Fibroblast of pulmonary artery (primary cell): ENCODE measurements at regions not wholly inside any gene's neighbourhood (a gene's known extent, or its start where the extent isn't known, plus 50 kb on each side); places are given as distances from the start of the nearest gene placed in this dataset.

ENCODE experiments used
- DNase-seq: peaks from one replicate; pipeline ENCODE4 v3.0.0-alpha.2; 2010; ENCODE audit warnings: low read depth
- H3K4me3 ChIP-seq: replicated peaks from 2 replicates; pipeline ENCODE4 v1.5.1; 2011; ENCODE audit warnings: low read depth, mild to moderate bottlenecking, control low read depth, low read length, moderate library complexity
- TF ChIP-seq, protein P1 (sequence below): IDR thresholded peaks from 2 replicates; pipeline ENCODE4 v1.5.1; 2011; ENCODE audit warnings: mild to moderate bottlenecking, control low read depth, low read length, inconsistent platforms; ENCODE audit errors: missing control alignments

DNA sequence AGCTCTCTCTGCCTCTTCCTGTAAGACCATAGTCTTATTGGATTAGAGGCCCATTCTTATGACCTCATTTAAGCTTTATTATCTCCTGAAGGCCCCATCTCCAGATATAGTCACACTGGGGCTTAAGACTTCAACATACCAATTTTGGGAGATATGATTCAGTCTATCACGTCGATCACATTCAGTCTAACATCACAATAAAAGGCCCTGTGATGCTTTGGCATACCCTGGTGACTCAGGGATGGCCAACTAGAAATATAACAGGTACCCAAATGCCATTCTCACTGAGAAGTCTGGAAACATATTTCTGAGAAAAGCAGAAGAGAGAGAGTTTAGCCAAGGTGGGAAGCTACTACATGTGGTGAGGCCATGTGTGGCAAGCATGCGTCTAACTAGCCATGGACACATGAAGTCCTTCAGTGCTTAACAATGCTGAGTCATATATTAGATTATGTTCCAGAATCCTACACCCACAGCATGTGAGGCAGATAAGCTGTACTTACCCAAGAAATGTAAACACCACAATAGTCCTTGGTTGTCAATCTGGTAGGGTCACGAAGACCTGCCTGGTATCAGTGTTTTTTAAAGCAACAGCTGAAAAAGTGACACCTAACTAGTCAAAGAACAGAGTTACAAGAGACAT lies 485.1 kb downstream of the FOXO1 start:
- DNase-seq = peak; percentile 94
- no peak overlapping the region for H3K4me3 ChIP-seq
- TF ChIP-seq, protein P1, sequence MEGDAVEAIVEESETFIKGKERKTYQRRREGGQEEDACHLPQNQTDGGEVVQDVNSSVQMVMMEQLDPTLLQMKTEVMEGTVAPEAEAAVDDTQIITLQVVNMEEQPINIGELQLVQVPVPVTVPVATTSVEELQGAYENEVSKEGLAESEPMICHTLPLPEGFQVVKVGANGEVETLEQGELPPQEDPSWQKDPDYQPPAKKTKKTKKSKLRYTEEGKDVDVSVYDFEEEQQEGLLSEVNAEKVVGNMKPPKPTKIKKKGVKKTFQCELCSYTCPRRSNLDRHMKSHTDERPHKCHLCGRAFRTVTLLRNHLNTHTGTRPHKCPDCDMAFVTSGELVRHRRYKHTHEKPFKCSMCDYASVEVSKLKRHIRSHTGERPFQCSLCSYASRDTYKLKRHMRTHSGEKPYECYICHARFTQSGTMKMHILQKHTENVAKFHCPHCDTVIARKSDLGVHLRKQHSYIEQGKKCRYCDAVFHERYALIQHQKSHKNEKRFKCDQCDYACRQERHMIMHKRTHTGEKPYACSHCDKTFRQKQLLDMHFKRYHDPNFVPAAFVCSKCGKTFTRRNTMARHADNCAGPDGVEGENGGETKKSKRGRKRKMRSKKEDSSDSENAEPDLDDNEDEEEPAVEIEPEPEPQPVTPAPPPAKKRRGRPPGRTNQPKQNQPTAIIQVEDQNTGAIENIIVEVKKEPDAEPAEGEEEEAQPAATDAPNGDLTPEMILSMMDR = no peak

- TF ChIP-seq, protein P1 = no peak
- no peak for DNase-seq
Measured at GRCh38 chr13:40182591-40182990, 483.9 kb downstream of the FOXO1 start.

GRCh38 chr13:40185414-40185813 lies 481.0 kb downstream of the FOXO1 start:
- DNase-seq = no peak
- TF ChIP-seq, protein P1 = no peak
- H3K4me3 ChIP-seq = no peak overlapping the region

More at GRCh38 chr13:40182591-40182990, 483.9 kb downstream of the FOXO1 start:
- no peak overlapping the region for H3K4me3 ChIP-seq

DNA sequence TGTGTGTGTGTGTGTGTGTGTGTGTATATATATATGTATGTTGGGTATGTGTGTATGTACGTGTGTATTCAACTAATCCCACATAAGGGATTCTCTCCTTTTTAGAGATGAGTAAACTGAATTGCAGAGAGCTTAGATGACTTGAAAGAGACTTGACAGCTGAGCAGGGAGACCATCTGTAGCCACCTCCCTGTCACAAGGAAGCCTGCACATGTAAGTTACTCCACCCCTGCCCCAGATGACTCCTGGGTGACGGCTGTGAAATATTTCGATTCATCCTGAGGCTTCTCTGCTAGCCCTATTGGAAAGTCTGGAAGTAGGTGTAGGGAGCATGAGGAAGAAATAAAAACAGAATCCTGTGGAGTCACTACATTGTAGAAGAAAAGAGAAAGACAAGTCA lies 480.4 kb downstream of the FOXO1 start:
- TF ChIP-seq, protein P1 = no peak
- no peak overlapping the region for H3K4me3 ChIP-seq
- no peak for DNase-seq

- H3K4me3 ChIP-seq = no peak overlapping the region
- no peak for DNase-seq
- TF ChIP-seq, protein P1 = no peak
Measured at GRCh38 chr13:40186626-40187323, 479.7 kb downstream of the FOXO1 start.

GRCh38 chr13:40187324-40187795 lies 479.1 kb downstream of the FOXO1 start:
- TF ChIP-seq, protein P1 = no peak
- no peak overlapping the region for H3K4me3 ChIP-seq
- no peak for DNase-seq
